ENCODE measurements at regions not wholly inside any gene's neighbourhood (a gene's known extent, or its start where the extent isn't known, plus 50 kb on each side); places are given as distances from the start of the nearest gene placed in this dataset.

DNA sequence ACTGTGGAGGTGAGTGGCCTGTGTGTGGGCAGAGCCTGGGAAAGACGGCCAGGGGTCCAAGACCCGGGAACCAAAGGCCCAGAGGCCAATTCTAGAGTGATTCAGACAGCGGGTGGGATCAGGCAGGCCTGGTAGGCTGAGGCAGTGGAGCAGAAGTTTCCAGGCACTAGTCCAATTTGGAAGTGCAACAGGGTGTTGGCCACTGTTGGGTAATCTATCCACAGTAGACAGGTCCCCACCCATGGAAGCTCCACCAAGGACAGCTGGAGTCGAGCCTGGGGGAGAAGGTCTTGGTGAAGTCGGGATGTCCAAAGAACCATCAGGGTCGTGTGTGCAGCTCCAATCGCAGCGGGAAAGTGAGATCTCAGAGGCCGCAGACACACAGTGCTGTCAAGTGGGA lies 125.8 kb upstream of the COPS8 start:
- Histone ChIP-seq H3K9me3 (no peaks in the 10 kb centered on the region), H3K27me3 (ENCODE audit: insufficient read depth in 3 of 3, low read length in 2 of 3) (no peaks in the 10 kb centered on the region), H3K36me3 (ENCODE audit: insufficient read depth in 1 of 2, low read depth in 1 of 2) (no peaks in the 10 kb centered on the region), H3K4me1 (no peaks in the 10 kb centered on the region), H3K27ac (no peak overlapping the region), H3K4me3 (no peak overlapping the region)
- WGBS, 3 donors: 80 to 85% (median 85%) methylated on average over 9 of the region's 9 CpGs
- intact Hi-C loops (cut with DNase I): no loop called here
- TF ChIP-seq CTCF (IDR thresholded peaks at IDR 0.05): no peak
- ATAC-seq (peak in 3 of 4 donors; percentile 15 to 70 (median 42)), DNase-seq (peak; percentile 64 to 76)

- intact Hi-C loops (cut with DNase I): no loop called here
- Histone ChIP-seq H3K27me3 (ENCODE audit: insufficient read depth in 3 of 3, low read length in 2 of 3) (no peaks in the 10 kb centered on the region), H3K4me1 (no peaks in the 10 kb centered on the region), H3K4me3 (no peak overlapping the region), H3K27ac (no peak overlapping the region), H3K9me3 (no peaks in the 10 kb centered on the region), H3K36me3 (ENCODE audit: insufficient read depth in 1 of 2, low read depth in 1 of 2) (no peaks in the 10 kb centered on the region)
- TF ChIP-seq CTCF (IDR thresholded peaks at IDR 0.05): no peak
- 95 to 96% (median 95%) methylated on average over 14 of the region's 14 CpGs for WGBS, 3 donors
- no peak for ATAC-seq
- no peak for DNase-seq
These were observed 125.2 kb upstream of the COPS8 start for GRCh38 chr2:236960531-236960930.

GRCh38 chr2:236962816-236963215 lies 122.9 kb upstream of the COPS8 start:
- Histone ChIP-seq H3K36me3 (ENCODE audit: insufficient read depth in 1 of 2, low read depth in 1 of 2) (no peaks in the 10 kb centered on the region), H3K27me3 (ENCODE audit: insufficient read depth in 3 of 3, low read length in 2 of 3) (no peaks in the 10 kb centered on the region), H3K4me1 (no peaks in the 10 kb centered on the region), H3K27ac (no peak overlapping the region), H3K9me3 (no peaks in the 10 kb centered on the region), H3K4me3 (no peak overlapping the region)
- WGBS, 3 donors: 89 to 92% (median 91%) methylated on average over 4 of the region's 4 CpGs
- DNase-seq (no peak), ATAC-seq (no peak)
- no peak for TF ChIP-seq CTCF (IDR thresholded peaks at IDR 0.05)
- intact Hi-C loops (cut with DNase I): no loop called here

DNA sequence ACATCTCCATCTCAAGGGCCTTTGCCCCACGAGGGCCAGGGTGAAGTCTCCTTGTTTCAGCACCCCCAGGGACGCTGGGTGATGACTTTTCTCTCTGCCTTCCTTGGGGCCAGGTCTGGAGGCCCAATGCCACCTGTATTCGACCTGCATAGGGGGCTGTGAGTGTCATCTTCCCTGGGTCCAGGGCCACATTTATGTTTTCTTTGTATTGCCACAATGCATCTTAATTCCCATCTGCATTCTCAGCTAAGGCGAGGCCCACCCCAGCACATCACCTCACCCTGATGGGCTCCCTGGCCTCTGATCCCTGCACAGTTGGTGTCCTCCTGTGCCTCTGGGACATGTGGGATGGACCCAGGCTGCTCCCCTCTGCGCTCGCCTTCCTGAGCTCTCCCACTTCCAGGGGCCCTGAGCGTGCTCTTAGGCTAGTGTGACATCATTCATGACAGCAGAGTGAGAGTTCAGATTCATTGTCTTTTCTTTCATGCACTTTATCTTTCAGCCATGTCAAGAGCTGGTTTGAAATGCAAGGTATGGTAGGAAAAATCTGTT lies 122.0 kb upstream of the COPS8 start:
- intact Hi-C loops (cut with DNase I): no loop called here
- no peaks in the 10 kb centered on the region for H3K4me1 ChIP-seq
- H3K4me3 ChIP-seq: no peak overlapping the region
- H3K9me3 ChIP-seq: no peaks in the 10 kb centered on the region
- no peak for TF ChIP-seq CTCF (IDR thresholded peaks at IDR 0.05)
- H3K36me3 ChIP-seq (ENCODE audit: insufficient read depth in 1 of 2, low read depth in 1 of 2): no peaks in the 10 kb centered on the region
- WGBS, 3 donors: 87 to 91% (median 87%) methylated on average over 7 of the region's 7 CpGs
- ATAC-seq (no peak), DNase-seq (no peak)
- no peaks in the 10 kb centered on the region for H3K27me3 ChIP-seq (ENCODE audit: insufficient read depth in 3 of 3, low read length in 2 of 3)
- no peak overlapping the region for H3K27ac ChIP-seq

GRCh38 chr2:236964291-236964690 lies 121.4 kb upstream of the COPS8 start:
- Histone ChIP-seq H3K4me3 (no peak overlapping the region), H3K27me3 (ENCODE audit: insufficient read depth in 3 of 3, low read length in 2 of 3) (no peaks in the 10 kb centered on the region), H3K36me3 (ENCODE audit: insufficient read depth in 1 of 2, low read depth in 1 of 2) (no peaks in the 10 kb centered on the region), H3K9me3 (no peaks in the 10 kb centered on the region), H3K27ac (no peak overlapping the region), H3K4me1 (no peaks in the 10 kb centered on the region)
- TF ChIP-seq CTCF (IDR thresholded peaks at IDR 0.05): no peak
- 60 to 74% (median 64%) methylated on average over 5 of the region's 5 CpGs for WGBS, 3 donors
- peak; percentile 28 to 77 for DNase-seq
- ATAC-seq: peak in 3 of 4 donors; percentile 54 to 69 (median 54)
- intact Hi-C loops (cut with DNase I): no loop called here

Data from psoas muscle (tissue), 7 donors.